Glutamatergic neuron (in vitro differentiated cells): ENCODE measurements at regions not wholly inside any gene's neighbourhood (a gene's known extent, or its start where the extent isn't known, plus 50 kb on each side); places are given as distances from the start of the nearest gene placed in this dataset.
A peak's percentile ranks its signal among the peaks of the same experiment; 100 is the strongest.

Experiments
- DNase-seq: peaks from one replicate; pipeline ENCODE4 v3.0.0; 2022
- H3K27ac Mint-ChIP-seq: one replicate; pipeline ENCODE4 v1.8.0; 2020; ENCODE audit warnings: mild to moderate bottlenecking, mixed read lengths, inconsistent platforms; ENCODE audit not compliant: unreplicated experiment
- H3K27me3 Mint-ChIP-seq: one replicate; pipeline ENCODE4 v1.8.0; 2020; ENCODE audit warnings: mild to moderate bottlenecking, moderate library complexity, mixed read lengths, inconsistent platforms; ENCODE audit not compliant: unreplicated experiment
- H3K36me3 Mint-ChIP-seq: one replicate; pipeline ENCODE4 v1.8.0; 2020; ENCODE audit warnings: mild to moderate bottlenecking, mixed read lengths, inconsistent platforms; ENCODE audit not compliant: unreplicated experiment
- H3K4me1 Mint-ChIP-seq: one replicate; pipeline ENCODE4 v1.8.0; 2020; ENCODE audit warnings: mild to moderate bottlenecking, low read depth, mixed read lengths, inconsistent platforms; ENCODE audit not compliant: unreplicated experiment
- H3K4me3 Mint-ChIP-seq: one replicate; pipeline ENCODE4 v1.8.0; 2020; ENCODE audit warnings: mild to moderate bottlenecking, mixed read lengths, inconsistent platforms; ENCODE audit not compliant: unreplicated experiment
- H3K9me3 Mint-ChIP-seq: one replicate; pipeline ENCODE4 v1.8.0; 2020; ENCODE audit warnings: mild to moderate bottlenecking, moderate library complexity, mixed read lengths, inconsistent platforms; ENCODE audit not compliant: unreplicated experiment
- TF ChIP-seq, protein P1 (sequence below): fragments of 200-600 bp; sonication (generic); IDR thresholded peaks from one replicate; pipeline ENCODE4 v1.5.0; 2021; ENCODE audit not compliant: partially characterized antibody, unreplicated experiment

DNA sequence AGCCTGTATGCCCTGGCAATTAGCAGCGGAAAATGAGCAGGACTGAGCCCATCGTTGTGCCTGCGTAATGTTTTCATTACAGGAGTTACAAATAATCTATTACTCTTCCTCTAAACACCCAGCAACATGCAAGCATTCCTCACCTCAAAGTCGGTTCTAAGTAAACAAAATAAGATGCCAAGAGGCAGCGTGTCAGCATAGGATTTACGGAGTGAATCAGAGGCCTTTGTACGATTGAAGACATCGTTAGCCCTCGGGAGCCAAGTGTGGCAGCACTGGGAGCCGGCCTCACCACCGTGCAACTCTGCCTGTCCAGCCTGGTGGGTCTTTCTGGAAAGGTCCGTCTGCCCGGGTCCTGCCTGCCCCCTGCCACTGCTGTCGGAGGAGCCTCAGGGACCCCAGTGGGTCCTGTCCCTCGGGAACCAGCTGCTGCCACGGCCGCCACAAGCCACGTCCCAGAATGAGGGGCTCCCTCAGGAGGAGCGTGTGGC is 80.1 kb upstream of the CTDP1 start:
- TF ChIP-seq, protein P1, sequence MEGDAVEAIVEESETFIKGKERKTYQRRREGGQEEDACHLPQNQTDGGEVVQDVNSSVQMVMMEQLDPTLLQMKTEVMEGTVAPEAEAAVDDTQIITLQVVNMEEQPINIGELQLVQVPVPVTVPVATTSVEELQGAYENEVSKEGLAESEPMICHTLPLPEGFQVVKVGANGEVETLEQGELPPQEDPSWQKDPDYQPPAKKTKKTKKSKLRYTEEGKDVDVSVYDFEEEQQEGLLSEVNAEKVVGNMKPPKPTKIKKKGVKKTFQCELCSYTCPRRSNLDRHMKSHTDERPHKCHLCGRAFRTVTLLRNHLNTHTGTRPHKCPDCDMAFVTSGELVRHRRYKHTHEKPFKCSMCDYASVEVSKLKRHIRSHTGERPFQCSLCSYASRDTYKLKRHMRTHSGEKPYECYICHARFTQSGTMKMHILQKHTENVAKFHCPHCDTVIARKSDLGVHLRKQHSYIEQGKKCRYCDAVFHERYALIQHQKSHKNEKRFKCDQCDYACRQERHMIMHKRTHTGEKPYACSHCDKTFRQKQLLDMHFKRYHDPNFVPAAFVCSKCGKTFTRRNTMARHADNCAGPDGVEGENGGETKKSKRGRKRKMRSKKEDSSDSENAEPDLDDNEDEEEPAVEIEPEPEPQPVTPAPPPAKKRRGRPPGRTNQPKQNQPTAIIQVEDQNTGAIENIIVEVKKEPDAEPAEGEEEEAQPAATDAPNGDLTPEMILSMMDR: no peak
- peak; percentile 11 for DNase-seq
- Mint-ChIP-seq H3K9me3 (peaks cover 2% of the 10 kb centered on the region), H3K36me3 (no peaks in the 10 kb centered on the region), H3K27me3 (no peaks in the 10 kb centered on the region), H3K4me1 (peaks cover 3% of the 10 kb centered on the region), H3K4me3 (no peak overlapping the region), H3K27ac (no peak overlapping the region)

DNA sequence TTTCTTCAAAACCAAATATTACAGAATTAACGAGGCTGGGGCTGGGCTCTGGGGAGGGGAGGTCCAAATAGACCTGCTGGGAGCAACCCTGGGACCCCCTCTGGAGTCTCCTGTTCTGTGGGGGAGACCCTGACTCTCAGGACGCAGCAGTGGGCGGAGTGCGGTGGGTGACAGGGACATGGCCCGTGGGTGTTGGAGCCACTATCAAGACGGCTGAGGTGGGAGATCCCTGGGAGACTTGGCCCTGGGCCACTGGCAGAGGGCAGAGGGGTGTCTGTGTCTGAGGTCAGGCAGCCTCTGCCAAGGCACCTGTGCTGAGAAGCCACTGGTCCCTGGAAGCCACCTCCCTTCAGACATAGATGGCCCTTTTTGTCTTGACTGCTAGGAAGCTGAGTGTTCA is 79.5 kb upstream of the CTDP1 start:
- H3K9me3 Mint-ChIP-seq: peaks cover 2% of the 10 kb centered on the region
- H3K4me3 Mint-ChIP-seq: no peak overlapping the region
- H3K4me1 Mint-ChIP-seq: peaks cover 3% of the 10 kb centered on the region
- H3K36me3 Mint-ChIP-seq: no peaks in the 10 kb centered on the region
- H3K27me3 Mint-ChIP-seq: no peaks in the 10 kb centered on the region
- no peak overlapping the region for H3K27ac Mint-ChIP-seq
- peak; percentile 10 for DNase-seq
- TF ChIP-seq, protein P1: no peak

DNA sequence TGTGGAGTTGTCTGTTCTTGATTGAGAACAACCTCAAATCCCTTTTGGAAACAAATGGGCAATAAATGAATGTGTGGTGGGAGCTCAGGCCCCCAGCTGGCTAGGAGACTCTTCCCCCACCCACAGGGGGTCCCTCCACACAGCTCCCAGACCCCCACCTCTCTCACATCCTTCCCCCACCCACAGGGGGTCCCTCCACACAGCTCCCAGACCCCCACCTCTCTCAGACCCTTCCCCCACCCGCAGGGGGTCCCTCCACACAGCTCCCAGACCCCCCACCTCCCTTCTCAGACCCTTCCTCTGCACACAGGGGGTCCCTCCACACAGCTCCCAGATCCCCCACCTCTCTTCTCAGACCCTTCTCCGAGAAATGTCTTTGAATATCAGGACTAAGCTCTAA is 79.0 kb upstream of the CTDP1 start:
- Mint-ChIP-seq H3K4me3 (no peak overlapping the region), H3K9me3 (peaks cover under 1% of the 10 kb centered on the region), H3K36me3 (no peaks in the 10 kb centered on the region), H3K4me1 (peaks cover 3% of the 10 kb centered on the region), H3K27me3 (peaks cover under 1% of the 10 kb centered on the region), H3K27ac (no peak overlapping the region)
- TF ChIP-seq, protein P1: no peak
- DNase-seq: peak; percentile 8

DNA sequence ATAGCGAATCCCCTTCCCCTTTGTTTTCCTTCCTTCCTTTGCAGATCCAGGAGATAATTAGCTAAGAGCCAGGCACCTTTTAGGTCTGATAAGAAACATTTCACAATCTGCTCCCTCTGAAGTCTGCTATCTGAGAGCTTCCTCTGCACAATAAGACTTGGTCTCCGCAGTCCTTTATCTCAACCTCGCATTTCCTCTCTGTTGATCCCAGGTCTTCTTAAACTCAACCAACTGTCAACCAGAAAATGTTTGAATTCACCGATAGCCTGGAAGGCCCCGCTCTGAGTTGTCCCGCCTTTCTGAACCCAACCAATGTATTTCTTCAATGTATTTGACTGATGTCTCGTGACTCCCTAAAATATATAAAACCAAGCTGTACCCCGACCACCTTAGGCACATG is 78.4 kb upstream of the CTDP1 start:
- H3K4me1 Mint-ChIP-seq: peaks cover 3% of the 10 kb centered on the region
- H3K27me3 Mint-ChIP-seq: peaks cover 2% of the 10 kb centered on the region
- TF ChIP-seq, protein P1: no peak
- H3K27ac Mint-ChIP-seq: no peak overlapping the region
- no peaks in the 10 kb centered on the region for H3K36me3 Mint-ChIP-seq
- no peak overlapping the region for H3K4me3 Mint-ChIP-seq
- no peak for DNase-seq
- H3K9me3 Mint-ChIP-seq: no peaks in the 10 kb centered on the region

DNA sequence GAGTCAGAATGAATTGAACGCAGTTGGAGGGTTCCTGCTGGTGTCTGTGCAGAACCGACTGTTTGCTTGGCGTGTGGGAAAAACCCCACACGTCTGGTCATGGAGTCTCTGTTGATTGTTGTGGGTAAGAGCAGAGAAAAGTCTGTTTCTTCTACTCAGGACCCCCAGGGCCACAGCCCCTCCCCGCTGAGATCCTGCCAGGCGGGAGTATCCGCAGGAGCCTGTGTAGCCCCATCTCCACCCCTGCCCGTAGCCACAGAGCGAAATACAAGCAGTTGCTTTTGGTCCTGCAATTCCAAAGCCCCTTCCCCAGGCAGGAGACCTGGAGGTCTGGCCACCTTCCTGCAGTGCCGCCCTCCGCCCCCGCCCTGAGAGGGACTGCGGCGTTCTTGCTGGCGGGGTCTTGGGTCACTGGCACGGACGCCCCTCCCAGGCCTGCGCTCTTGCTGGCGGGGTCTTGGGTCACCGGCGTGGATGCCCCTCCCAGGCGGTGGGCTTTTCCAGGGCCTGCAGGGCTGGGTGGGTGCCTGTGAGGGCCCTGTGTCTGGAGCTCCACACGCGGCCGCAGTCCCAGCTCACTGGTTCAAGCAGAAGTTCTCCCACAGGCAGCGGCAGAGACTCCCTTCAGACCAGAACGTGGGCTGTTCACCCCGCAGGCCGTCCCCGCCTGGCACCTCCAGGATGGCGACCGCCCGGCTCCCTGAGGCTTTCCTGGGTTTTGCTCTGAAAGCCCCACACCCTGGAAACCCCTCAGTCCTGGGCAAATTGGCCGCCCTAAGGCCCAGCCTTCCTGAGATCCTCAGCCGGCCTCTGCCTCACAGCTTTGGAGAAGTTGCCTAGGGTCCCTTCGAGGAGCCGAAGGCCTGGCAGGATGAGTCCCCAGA is 76.0 kb upstream of the CTDP1 start:
- no peak overlapping the region for H3K4me3 Mint-ChIP-seq
- no peaks in the 10 kb centered on the region for H3K9me3 Mint-ChIP-seq
- TF ChIP-seq, protein P1: no peak
- peaks cover 2% of the 10 kb centered on the region for H3K27me3 Mint-ChIP-seq
- DNase-seq: peak; percentile 11
- H3K36me3 Mint-ChIP-seq: no peaks in the 10 kb centered on the region
- H3K27ac Mint-ChIP-seq: no peak overlapping the region
- H3K4me1 Mint-ChIP-seq: peaks cover 3% of the 10 kb centered on the region
